Suprapubic skin (tissue), 4 donors: ENCODE measurements at regions not wholly inside any gene's neighbourhood (a gene's known extent, or its start where the extent isn't known, plus 50 kb on each side); places are given as distances from the start of the nearest gene placed in this dataset.

Experiments
- EP300 ChIP-seq: sonication (generic); formaldehyde crosslinking; IDR thresholded peaks from one replicate; pipeline ENCODE4 v1.6.1; 2017; ENCODE audit warnings: antibody characterized with exemption
- POLR2A ChIP-seq, 2 donors: fragments of 450-650 bp; IDR thresholded peaks; one replicate each; pipeline ENCODE4 v1.6.1; 2017; ENCODE audit warnings: antibody characterized with exemption in 2 of 2, mild to moderate bottlenecking in 2 of 2, moderate library complexity in 2 of 2
- POLR2AphosphoS5 ChIP-seq, 3 donors: sonication (generic); formaldehyde crosslinking; IDR thresholded peaks; one replicate each; pipeline ENCODE4 v1.6.1; 2017; ENCODE audit warnings: antibody characterized with exemption in 3 of 3
- TF ChIP-seq, protein P1 (sequence below), 2 donors: fragments of 200-600 bp in 1 of 2; fragments of 450-650 bp in 1 of 2; sonication (generic) in 1 of 2; IDR thresholded peaks; one replicate each; pipeline ENCODE4 v1.5.1; 2016 to 2019; ENCODE audit warnings: antibody characterized with exemption in 2 of 2, mild to moderate bottlenecking in 1 of 2, moderate library complexity in 1 of 2

DNA sequence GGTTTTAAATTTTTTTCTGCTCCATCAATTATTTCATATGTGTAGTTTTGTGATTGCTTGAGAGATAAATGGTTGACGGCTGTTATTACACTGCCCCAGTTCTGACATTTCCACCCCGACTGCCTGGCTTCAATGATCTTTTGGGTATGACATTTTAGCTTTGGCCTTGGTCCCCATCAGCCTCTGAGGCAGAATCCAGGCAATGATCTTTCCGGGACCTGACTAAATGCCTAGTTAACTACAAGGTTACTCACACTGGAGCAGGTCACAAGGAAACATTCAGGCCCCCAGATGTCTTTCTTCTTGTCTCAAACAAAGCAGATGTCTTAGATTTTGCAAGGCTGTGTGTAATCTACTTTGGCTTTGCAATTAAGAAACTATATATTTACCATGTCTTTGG lies 61.1 kb upstream of the TMCO5A start:
- TF ChIP-seq, protein P1, sequence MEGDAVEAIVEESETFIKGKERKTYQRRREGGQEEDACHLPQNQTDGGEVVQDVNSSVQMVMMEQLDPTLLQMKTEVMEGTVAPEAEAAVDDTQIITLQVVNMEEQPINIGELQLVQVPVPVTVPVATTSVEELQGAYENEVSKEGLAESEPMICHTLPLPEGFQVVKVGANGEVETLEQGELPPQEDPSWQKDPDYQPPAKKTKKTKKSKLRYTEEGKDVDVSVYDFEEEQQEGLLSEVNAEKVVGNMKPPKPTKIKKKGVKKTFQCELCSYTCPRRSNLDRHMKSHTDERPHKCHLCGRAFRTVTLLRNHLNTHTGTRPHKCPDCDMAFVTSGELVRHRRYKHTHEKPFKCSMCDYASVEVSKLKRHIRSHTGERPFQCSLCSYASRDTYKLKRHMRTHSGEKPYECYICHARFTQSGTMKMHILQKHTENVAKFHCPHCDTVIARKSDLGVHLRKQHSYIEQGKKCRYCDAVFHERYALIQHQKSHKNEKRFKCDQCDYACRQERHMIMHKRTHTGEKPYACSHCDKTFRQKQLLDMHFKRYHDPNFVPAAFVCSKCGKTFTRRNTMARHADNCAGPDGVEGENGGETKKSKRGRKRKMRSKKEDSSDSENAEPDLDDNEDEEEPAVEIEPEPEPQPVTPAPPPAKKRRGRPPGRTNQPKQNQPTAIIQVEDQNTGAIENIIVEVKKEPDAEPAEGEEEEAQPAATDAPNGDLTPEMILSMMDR (IDR thresholded peaks at IDR 0.05), result no peak
- TF ChIP-seq POLR2A (IDR thresholded peaks at IDR 0.05), result no peak
- TF ChIP-seq POLR2AphosphoS5 (IDR thresholded peaks at IDR 0.05), result no peak
- TF ChIP-seq EP300, result no peak
